ENCODE measurements at regions not wholly inside any gene's neighbourhood (a gene's known extent, or its start where the extent isn't known, plus 50 kb on each side); places are given as distances from the start of the nearest gene placed in this dataset.

DNA sequence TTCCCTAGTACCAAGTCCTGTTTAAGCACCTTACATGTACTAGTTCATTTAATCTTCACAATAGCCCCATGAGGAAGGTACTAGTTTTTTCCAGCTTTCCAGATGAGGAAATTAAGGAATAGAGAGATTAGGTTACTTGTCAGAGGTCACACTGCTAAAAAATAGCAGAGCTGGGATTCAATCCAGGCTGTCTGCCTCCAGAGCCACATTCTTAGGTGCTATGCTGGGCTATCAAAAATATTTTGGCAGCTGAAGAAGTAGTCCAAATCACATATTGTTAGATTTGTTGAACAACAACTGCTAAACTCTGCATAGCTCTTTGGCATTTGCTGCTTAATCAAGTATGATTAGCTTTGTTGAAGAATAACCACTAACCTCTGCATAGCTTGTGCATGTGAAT, 591.5 kb upstream of the KLF4 start:
- DNase-seq: no peak

DNA sequence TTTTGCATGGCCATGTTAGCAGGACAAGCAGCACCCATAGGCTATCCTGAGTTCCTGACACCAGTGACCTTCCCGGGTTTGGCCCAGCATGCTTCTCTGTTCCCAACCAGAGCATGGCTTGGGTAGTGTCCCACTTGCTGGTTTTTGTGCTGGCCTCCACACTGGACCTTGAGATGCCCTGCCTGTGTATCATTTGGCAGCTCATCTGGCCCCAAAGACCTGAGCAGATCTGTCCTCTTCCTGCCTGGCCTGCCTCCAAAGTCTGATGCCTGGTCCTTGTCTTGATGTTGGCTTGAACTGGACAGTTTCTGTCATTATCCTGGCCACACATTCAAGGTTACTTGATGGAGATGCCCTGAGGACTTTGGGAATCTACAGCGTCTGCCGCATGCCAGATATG, 590.7 kb upstream of the KLF4 start:
- no peak for DNase-seq

DNA sequence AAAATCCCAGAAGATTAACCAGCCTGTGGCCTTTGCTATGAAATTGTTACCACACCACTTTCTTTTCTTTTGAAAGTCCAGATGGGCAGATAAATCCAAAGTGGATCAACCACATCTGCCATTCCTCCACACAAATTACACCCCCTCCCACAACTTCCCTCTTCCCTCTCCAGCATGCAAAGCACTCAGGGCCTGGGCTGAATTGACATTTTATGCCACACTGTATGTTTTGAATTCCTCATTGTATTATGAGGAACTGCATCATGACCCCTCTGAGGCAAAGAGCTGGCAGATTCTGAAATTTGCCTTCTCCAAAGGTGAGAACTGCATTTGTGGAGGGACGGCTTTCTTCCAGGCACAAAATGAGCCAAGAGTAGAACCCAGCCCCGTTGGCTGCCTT, 589.2 kb upstream of the KLF4 start:
- DNase-seq: no peak

- no peak for DNase-seq
Measured at GRCh38 chr9:108078375-108078774, 588.8 kb upstream of the KLF4 start.

GRCh38 chr9:108077556-108077955, 588.0 kb upstream of the KLF4 start:
- DNase-seq: no peak

DNA sequence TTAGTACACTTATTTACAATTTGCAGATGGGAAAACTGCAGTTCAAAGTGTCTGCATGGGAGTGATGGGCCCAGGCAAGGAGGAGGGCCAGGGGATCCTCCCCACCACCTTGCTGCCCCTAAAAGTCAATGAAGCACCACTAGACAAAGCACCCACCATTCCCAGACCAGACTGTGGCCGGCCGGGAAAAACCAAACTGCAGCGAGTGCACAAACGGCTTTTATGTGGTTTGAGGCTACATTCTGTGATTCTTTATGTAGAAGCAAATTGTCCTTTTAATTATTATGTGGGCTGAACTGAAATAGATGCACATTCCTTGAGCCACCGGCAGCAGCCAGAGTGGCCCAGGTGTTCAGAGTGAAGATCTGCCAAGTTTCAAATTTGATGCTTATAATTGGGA, 585.3 kb upstream of the KLF4 start:
- DNase-seq: no peak

DNA sequence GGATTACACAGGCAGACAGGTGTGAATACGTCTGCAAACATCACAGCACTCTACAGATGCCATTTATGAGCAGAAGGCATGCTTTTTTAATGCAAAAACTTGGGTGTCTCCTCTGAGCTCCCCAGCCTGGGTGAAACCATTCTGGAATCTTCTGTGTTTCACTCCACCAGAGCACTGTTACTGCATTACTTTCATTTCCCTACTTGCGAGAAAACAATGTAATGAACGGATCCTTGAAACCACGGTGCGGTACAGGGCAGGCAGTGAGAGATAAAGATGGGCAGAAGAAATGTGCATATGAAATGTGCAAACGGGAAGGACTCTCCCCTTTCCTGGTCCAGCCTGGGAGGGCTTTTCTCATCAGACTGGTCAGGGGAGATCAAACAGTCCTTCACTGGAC, 584.3 kb upstream of the KLF4 start:
- DNase-seq: no peak

- DNase-seq: no peak
Measured at GRCh38 chr9:108072740-108073139, 583.2 kb upstream of the KLF4 start.

GRCh38 chr9:108070861-108071260, 581.3 kb upstream of the KLF4 start:
- no peak for DNase-seq

DNA sequence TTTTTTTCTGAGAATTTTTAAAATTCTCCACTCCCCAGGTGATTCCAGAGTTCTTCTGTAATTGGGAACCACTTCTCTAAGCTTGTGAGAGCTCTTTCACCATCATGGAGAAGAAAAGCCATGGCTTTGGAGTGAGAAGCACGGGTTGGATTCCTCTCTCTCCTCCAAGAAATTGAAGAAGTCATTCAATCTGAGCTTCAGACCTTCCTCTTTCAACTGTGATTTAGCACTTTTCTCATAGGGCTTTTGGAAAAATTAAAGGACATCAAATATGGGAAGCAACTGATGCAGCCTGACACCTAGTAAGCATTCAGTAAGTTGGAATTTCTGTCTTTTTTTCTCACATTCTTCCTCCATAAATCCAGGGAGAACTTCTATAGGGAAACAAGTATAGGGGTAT, 580.4 kb upstream of the KLF4 start:
- DNase-seq: no peak

DNA sequence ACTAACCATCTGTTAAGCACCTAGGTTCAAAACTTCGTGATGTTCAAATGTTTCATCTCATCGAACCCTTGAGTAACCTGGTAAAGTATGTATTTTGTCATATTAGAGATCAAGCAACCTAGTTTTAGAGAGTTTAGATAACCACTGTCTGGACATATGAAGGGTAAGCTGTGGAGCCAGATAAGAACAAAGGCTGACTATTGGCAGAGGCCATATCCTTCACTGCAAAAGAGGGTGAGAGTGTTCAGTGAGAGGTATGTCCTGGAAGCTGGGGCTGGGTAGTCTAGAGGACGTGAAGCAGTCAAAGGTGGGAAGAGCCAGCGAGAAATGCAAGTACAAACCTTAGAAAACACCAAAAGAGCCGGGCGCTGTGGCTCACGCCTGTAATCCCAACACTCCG, 573.1 kb upstream of the KLF4 start:
- DNase-seq: no peak

GRCh38 chr9:108060175-108060574, 570.6 kb upstream of the KLF4 start:
- no peak for DNase-seq

DNA sequence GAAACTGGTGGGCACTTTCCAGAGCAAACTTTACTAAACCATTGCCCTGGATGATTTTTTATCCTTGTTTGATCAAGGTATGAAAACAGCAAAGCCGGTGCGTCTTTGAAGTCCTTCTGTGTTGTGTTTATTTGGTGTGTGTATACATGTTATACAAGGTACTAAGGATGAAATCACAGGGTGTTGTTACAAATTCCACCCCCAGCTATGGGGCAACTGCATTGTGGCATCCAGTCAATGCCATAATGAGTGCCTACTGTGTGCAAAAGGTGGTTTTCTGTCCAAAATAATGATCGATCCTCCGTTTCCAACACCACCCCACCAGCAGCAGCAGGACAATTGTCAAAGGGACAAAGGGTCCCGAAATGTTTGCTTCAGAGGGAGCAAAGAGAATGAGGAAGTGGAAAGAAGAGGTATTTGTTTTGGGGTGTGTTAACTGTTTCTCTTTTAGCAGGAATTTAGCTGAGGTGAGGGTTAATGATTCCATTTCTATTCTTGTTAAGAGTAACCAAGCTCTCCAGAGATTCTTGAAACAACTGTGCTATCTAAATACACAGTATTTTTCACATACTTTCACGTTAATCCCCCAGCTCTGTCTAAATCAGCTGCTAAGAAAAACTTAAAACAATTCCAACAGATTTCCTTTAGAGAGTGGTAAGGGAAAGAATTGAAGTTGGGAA, 568.7 kb upstream of the KLF4 start:
- no peak for DNase-seq

GRCh38 chr9:108057421-108058134, 568.0 kb upstream of the KLF4 start:
- DNase-seq: no peak

- DNase-seq: no peak
Measured at GRCh38 chr9:108056805-108057386, 567.3 kb upstream of the KLF4 start.

- DNase-seq: no peak
Measured at GRCh38 chr9:108056084-108056804, 566.7 kb upstream of the KLF4 start.

DNA sequence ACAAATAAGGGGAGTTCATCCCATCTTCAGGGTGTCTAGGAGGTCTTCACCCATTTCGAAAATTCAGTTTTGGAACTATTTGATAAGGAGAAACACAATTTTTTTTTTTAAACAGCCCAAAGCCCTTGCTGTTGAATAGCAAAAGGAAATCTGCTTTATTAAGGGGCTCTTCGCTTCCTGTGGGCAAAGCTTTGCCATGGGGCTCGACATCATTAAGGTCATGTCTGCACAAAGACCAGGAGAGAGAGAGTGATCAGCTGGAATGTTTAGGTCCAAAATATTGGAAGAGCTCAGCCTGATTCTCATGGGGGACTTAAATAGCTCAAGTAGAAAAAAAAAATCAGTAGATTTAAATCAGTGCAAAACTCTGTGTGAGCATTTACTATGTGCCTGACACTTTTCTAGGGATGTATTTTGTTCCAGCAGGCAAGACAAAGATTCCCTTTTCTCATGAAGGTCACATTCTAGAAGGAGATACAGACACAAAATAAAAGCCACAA, 564.6 kb upstream of the KLF4 start:
- DNase-seq: no peak

DNA sequence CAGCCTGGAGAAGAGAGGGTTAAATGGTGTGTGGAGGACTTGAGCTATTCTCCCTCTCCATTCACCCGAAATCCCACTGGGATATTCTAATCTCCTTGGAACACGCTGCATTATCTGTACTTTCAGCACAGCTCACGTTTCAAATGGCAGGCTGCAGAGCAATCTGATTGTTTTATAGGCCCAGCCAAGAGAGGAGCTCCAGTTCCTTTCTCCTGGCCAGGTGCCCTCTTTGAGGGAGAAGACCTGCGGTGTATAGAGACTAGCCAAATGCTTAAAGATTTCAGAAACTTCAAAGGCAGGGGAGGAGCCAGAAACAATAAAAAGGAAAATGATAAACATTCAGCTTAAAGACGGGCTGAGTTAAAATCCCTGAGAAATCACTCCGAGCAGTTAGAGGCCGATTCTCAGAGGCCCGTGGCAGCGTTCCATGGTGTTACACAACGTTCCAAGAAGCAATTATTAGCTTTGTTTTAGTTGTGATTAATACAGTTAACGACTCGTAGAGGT, 564.0 kb upstream of the KLF4 start:
- DNase-seq: peak; percentile 4

DNA sequence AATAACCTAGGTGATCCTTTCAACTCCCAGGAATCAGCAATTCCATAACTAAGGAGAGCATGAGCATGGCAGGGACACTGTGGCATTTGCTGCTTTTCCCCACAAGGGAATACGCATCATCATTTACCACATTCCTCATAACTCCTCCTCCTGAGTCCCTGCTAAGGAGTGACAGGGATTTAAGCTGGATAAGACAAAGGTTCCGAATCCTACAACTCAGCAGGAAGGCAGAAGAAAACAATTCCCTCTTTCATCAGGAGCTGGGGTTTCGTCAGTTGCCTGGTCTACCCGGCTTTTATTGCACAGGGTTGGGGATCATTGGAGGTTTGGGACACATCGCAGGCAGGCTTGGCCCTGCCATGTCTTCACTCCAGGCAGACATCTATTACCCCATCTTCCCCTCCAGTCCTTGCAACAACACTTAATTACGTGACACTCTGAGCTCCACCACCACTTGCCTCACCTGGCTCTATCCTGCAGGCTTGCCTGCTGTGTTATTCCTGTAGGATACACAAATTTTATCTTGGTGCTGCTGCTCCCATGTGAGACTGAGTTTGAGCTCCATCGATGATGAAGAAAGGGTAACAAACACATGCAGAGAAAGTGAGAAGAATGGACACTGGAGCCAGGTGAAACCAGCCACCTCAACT, 563.0 kb upstream of the KLF4 start:
- DNase-seq: no peak

DNA sequence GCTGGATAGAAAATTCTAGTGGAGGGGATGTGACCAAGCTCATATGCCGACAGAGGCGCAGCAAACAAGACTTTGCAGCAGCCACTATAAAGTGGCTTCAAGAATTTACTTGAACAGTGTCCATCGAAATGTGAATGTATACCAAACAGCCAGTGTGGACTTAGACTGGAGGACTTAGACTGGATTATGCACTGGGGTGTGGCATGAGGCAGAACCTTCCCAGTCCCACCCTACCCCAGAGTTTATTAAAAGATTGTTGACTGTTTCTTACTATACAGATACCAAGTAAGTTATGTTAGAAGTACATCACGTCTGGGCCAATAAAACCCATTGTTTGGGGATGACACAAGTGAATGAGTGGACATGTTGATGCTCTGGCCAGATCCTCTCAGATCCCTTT, 561.3 kb upstream of the KLF4 start:
- no peak for DNase-seq

DNA sequence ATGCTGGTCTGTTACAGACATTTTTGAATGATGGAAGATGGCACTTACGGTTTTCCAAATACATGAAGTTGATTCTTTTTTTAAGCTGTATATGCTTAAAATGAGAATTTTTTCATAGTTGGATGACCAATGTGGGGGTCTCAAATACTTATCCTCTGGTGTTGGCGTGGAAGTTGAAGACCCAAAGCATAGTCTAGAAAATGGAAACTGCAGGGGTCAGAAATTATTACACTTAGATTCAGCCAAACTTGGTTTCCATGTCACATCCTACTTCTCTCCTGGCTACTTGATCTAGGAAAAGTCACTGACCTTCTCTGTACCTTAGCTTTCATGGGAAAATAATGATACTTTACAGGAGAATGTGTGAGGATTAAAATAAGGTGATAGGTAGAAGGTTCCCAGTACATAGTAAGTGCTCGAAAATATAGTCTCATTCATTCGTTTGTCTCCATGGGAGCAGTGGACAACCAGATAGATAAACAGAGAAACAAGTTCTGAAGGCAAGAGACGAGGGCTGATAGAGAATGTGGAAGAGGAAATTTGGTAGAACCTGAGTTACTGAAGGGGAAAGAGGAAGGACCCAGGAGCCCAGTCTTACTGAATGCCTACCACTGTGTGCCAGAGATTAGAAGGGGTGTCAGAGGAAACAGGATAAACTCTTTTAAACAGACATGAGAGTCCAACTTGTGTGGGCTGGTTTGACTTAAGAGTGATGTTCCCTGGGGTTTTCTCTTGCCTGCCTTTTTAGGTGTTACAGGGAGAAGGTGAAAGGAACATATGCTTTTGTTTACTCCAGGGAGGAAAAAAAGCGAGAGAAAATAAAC, 560.3 kb upstream of the KLF4 start:
- no peak for DNase-seq

DNA sequence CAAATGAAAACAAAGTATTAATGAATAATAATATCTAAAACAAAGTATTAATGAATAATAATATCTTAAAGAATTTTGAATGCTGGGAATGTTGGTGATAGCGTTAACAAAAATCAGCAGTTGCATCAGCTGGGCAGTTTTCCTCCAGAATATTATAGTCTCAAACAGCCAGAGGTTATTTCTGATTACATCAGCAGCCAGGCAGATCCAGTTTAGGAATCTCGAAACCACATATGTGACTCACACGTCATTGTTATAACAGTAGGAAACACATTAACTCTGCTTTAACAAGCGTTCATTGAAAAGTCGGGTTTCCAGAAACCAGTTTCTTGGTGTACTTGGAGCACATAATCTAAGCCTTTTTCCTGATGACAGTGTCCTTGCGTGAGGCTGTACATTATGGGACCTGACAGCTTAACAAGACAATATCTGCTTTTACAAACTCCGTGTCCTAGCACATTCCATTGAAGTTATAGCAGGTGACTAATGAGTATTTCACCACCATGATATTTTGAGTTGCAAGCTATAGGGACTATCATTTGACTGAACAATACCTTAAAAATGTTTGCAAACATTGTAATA, 559.5 kb upstream of the KLF4 start:
- no peak for DNase-seq
